ENCODE measurements at regions not wholly inside any gene's neighbourhood (a gene's known extent, or its start where the extent isn't known, plus 50 kb on each side); places are given as distances from the start of the nearest gene placed in this dataset.

- no peaks in the 10 kb centered on the region for H3K9me3 ChIP-seq
- H3K27me3 ChIP-seq (replicated peaks in 1 of 7) = no peaks in the 10 kb centered on the region
- H3K4me3 ChIP-seq = no peak overlapping the region
- DNase-seq = no peak
- WGBS, 5 donors = 67 to 81% (median 77%) methylated on average over 3 to 5 of the region's 5 CpGs
- no peak for TF ChIP-seq POLR2A (IDR thresholded peaks at IDR 0.05)
- TF ChIP-seq CTCF (IDR thresholded peaks at IDR 0.05 in 8 of 11, conservative IDR thresholded peaks at IDR 0.05 in 3 of 11) = no peak
- TF ChIP-seq POLR2AphosphoS5 (IDR thresholded peaks at IDR 0.05) = no peak
- intact Hi-C loops (cut with DNase I; ENCODE audit: low total_unique reads) = no loop called here
- H3K27ac ChIP-seq = no peak overlapping the region
- H3K36me3 ChIP-seq = no peaks in the 10 kb centered on the region
- no peaks in the 10 kb centered on the region for H3K4me1 ChIP-seq
These were observed 91.6 kb downstream of the TTC32 start for GRCh38 chr2:19810148-19810547.

- no peaks in the 10 kb centered on the region for H3K4me1 ChIP-seq
- no peaks in the 10 kb centered on the region for H3K27me3 ChIP-seq (replicated peaks in 1 of 7)
- H3K4me3 ChIP-seq = no peak overlapping the region
- intact Hi-C loops (cut with DNase I; ENCODE audit: low total_unique reads) = no loop called here
- no peak for DNase-seq
- no peaks in the 10 kb centered on the region for H3K36me3 ChIP-seq
- H3K27ac ChIP-seq = no peak overlapping the region
- no peaks in the 10 kb centered on the region for H3K9me3 ChIP-seq
- WGBS, 5 donors = 82 to 95% (median 90%) methylated on average over 7 of the region's 7 CpGs
- TF ChIP-seq POLR2A (IDR thresholded peaks at IDR 0.05) (no peak), CTCF (IDR thresholded peaks at IDR 0.05 in 8 of 11, conservative IDR thresholded peaks at IDR 0.05 in 3 of 11) (no peak), POLR2AphosphoS5 (IDR thresholded peaks at IDR 0.05) (no peak)
These were observed 92.6 kb downstream of the TTC32 start for GRCh38 chr2:19809206-19809605.

- no peaks in the 10 kb centered on the region for H3K36me3 ChIP-seq
- TF ChIP-seq POLR2AphosphoS5 (IDR thresholded peaks at IDR 0.05) (no peak), CTCF (IDR thresholded peaks at IDR 0.05 in 8 of 11, conservative IDR thresholded peaks at IDR 0.05 in 3 of 11) (no peak), POLR2A (IDR thresholded peaks at IDR 0.05) (no peak)
- H3K27me3 ChIP-seq (replicated peaks in 1 of 7) = no peaks in the 10 kb centered on the region
- 61 to 70% (median 63%) methylated on average over 3 of the region's 3 CpGs for WGBS, 5 donors
- H3K4me1 ChIP-seq = no peaks in the 10 kb centered on the region
- H3K4me3 ChIP-seq = no peak overlapping the region
- no peak for DNase-seq
- H3K27ac ChIP-seq = no peak overlapping the region
- intact Hi-C loops (cut with DNase I; ENCODE audit: low total_unique reads) = no loop called here
- no peaks in the 10 kb centered on the region for H3K9me3 ChIP-seq
These were observed 93.9 kb downstream of the TTC32 start for GRCh38 chr2:19807866-19808265.

GRCh38 chr2:19807346-19807745, 94.4 kb downstream of the TTC32 start:
- H3K27ac ChIP-seq = no peak overlapping the region
- H3K9me3 ChIP-seq = no peaks in the 10 kb centered on the region
- H3K4me3 ChIP-seq = no peak overlapping the region
- TF ChIP-seq POLR2A (IDR thresholded peaks at IDR 0.05) (no peak), CTCF (IDR thresholded peaks at IDR 0.05 in 8 of 11, conservative IDR thresholded peaks at IDR 0.05 in 3 of 11) (no peak), POLR2AphosphoS5 (IDR thresholded peaks at IDR 0.05) (no peak)
- H3K4me1 ChIP-seq = no peaks in the 10 kb centered on the region
- no peaks in the 10 kb centered on the region for H3K36me3 ChIP-seq
- no peak for DNase-seq
- intact Hi-C loops (cut with DNase I; ENCODE audit: low total_unique reads) = no loop called here
- H3K27me3 ChIP-seq (replicated peaks in 1 of 7) = no peaks in the 10 kb centered on the region
